ENCODE measurements at regions not wholly inside any gene's neighbourhood (a gene's known extent, or its start where the extent isn't known, plus 50 kb on each side); places are given as distances from the start of the nearest gene placed in this dataset.

- no peak for DNase-seq
- Histone ChIP-seq H3K4me3 (no peak overlapping the region), H3K27ac (no peak overlapping the region), H3K27me3 (no peaks in the 10 kb centered on the region), H3K9me3 (no peaks in the 10 kb centered on the region), H3K36me3 (no peaks in the 10 kb centered on the region), H3K9ac (ENCODE audit: low read depth in 2 of 2, low read length in 2 of 2) (no peak overlapping the region), H3K4me1 (no peaks in the 10 kb centered on the region)
- TF ChIP-seq CTCF (IDR thresholded peaks at IDR 0.05): no peak
- intact Hi-C loops (cut with DNase I): no loop called here
Measured at GRCh38 chr5:120239086-120239485, 225.0 kb upstream of the PRR16 start.

GRCh38 chr5:120240706-120241105, 223.4 kb upstream of the PRR16 start:
- H3K27me3 ChIP-seq: no peaks in the 10 kb centered on the region
- no peak overlapping the region for H3K27ac ChIP-seq
- no peaks in the 10 kb centered on the region for H3K4me1 ChIP-seq
- no peak overlapping the region for H3K4me3 ChIP-seq
- H3K36me3 ChIP-seq: no peaks in the 10 kb centered on the region
- no peak overlapping the region for H3K9ac ChIP-seq (ENCODE audit: low read depth in 2 of 2, low read length in 2 of 2)
- no peak for TF ChIP-seq CTCF (IDR thresholded peaks at IDR 0.05)
- no peaks in the 10 kb centered on the region for H3K9me3 ChIP-seq
- intact Hi-C loops (cut with DNase I): no loop called here
- DNase-seq: no peak

- Histone ChIP-seq H3K4me3 (no peak overlapping the region), H3K4me1 (no peaks in the 10 kb centered on the region), H3K27me3 (no peaks in the 10 kb centered on the region), H3K36me3 (no peaks in the 10 kb centered on the region), H3K9ac (ENCODE audit: low read depth in 2 of 2, low read length in 2 of 2) (no peak overlapping the region), H3K9me3 (no peaks in the 10 kb centered on the region), H3K27ac (no peak overlapping the region)
- TF ChIP-seq CTCF (IDR thresholded peaks at IDR 0.05): no peak
- intact Hi-C loops (cut with DNase I): no loop called here
- DNase-seq: no peak
Measured at GRCh38 chr5:120241400-120241799, 222.7 kb upstream of the PRR16 start.

GRCh38 chr5:120251898-120252297, 212.2 kb upstream of the PRR16 start:
- no peak for TF ChIP-seq CTCF (IDR thresholded peaks at IDR 0.05)
- Histone ChIP-seq H3K27ac (no peak overlapping the region), H3K9ac (ENCODE audit: low read depth in 2 of 2, low read length in 2 of 2) (no peak overlapping the region), H3K36me3 (no peaks in the 10 kb centered on the region), H3K4me1 (no peaks in the 10 kb centered on the region), H3K27me3 (no peaks in the 10 kb centered on the region), H3K4me3 (no peak overlapping the region), H3K9me3 (no peaks in the 10 kb centered on the region)
- intact Hi-C loops (cut with DNase I): no loop called here
- no peak for DNase-seq

- no peak overlapping the region for H3K9ac ChIP-seq (ENCODE audit: low read depth in 2 of 2, low read length in 2 of 2)
- no peak overlapping the region for H3K27ac ChIP-seq
- no peak for DNase-seq
- intact Hi-C loops (cut with DNase I): no loop called here
- TF ChIP-seq CTCF (IDR thresholded peaks at IDR 0.05): no peak
- H3K4me3 ChIP-seq: no peak overlapping the region
- H3K36me3 ChIP-seq: no peaks in the 10 kb centered on the region
- no peaks in the 10 kb centered on the region for H3K9me3 ChIP-seq
- no peaks in the 10 kb centered on the region for H3K27me3 ChIP-seq
- H3K4me1 ChIP-seq: no peaks in the 10 kb centered on the region
Measured at GRCh38 chr5:120252839-120253238, 211.3 kb upstream of the PRR16 start.

- no peak overlapping the region for H3K4me3 ChIP-seq
- H3K9ac ChIP-seq (ENCODE audit: low read depth in 2 of 2, low read length in 2 of 2): no peak overlapping the region
- H3K9me3 ChIP-seq: no peaks in the 10 kb centered on the region
- H3K4me1 ChIP-seq: no peaks in the 10 kb centered on the region
- no peak for TF ChIP-seq CTCF (IDR thresholded peaks at IDR 0.05)
- no peaks in the 10 kb centered on the region for H3K27me3 ChIP-seq
- no peaks in the 10 kb centered on the region for H3K36me3 ChIP-seq
- no peak overlapping the region for H3K27ac ChIP-seq
- DNase-seq: no peak
- intact Hi-C loops (cut with DNase I): no loop called here
Measured at GRCh38 chr5:120254385-120254784, 209.7 kb upstream of the PRR16 start.

Measured in colonic mucosa (tissue), 4 donors.